ENCODE measurements at regions not wholly inside any gene's neighbourhood (a gene's known extent, or its start where the extent isn't known, plus 50 kb on each side); places are given as distances from the start of the nearest gene placed in this dataset.

DNA sequence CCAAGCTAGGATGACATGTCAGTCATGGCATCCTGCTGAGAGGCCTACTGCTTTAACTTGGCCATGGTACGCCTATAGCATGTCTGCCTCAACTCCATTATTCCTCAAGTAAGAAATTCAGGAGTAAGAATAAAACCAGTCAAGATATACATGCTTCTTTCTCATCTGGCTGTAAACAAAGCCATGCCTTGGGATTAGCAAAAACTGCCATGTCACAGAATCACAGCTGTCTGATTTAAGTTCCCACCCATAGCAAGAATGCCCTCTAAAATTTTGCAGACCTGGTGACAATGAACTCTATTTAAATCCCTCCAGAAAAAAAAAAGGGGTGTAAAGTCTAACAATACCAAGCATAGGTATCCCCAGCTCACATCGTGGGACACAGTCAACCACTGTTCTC is 55.6 kb upstream of the ACAN start:
- DNase-seq (ENCODE audit: low read depth): no peak
- no peak overlapping the region for H3K4me3 ChIP-seq (ENCODE audit: low read depth, low read length)
- TF ChIP-seq, protein P1, sequence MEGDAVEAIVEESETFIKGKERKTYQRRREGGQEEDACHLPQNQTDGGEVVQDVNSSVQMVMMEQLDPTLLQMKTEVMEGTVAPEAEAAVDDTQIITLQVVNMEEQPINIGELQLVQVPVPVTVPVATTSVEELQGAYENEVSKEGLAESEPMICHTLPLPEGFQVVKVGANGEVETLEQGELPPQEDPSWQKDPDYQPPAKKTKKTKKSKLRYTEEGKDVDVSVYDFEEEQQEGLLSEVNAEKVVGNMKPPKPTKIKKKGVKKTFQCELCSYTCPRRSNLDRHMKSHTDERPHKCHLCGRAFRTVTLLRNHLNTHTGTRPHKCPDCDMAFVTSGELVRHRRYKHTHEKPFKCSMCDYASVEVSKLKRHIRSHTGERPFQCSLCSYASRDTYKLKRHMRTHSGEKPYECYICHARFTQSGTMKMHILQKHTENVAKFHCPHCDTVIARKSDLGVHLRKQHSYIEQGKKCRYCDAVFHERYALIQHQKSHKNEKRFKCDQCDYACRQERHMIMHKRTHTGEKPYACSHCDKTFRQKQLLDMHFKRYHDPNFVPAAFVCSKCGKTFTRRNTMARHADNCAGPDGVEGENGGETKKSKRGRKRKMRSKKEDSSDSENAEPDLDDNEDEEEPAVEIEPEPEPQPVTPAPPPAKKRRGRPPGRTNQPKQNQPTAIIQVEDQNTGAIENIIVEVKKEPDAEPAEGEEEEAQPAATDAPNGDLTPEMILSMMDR (IDR thresholded peaks at IDR 0.05; ENCODE audit: control insufficient read depth, extremely low read depth, insufficient read depth): no peak

DNA sequence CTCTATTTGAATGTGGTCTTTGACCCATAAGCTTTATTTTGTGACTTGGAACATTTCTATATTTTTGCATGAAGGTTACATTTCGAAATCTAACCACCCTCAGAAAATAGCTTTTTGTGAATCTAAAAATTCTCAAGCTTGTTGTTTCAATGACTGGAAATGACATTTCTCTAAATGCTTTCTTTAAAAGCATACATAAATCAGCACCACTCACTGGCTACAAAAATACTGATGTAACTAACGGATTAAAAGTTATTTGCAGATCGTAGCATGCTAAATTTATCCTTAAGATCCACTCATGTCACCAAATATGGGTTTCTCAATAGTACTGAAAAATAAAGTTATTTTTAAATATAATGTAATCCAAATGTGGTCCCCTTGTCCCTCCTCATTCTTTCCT is 55.2 kb upstream of the ACAN start:
- TF ChIP-seq, protein P1 (IDR thresholded peaks at IDR 0.05; ENCODE audit: control insufficient read depth, extremely low read depth, insufficient read depth): no peak
- no peak for DNase-seq (ENCODE audit: low read depth)
- H3K4me3 ChIP-seq (ENCODE audit: low read depth, low read length): no peak overlapping the region

GRCh38 chr15:88748651-88749050 is 54.6 kb upstream of the ACAN start:
- DNase-seq (ENCODE audit: low read depth): no peak
- TF ChIP-seq, protein P1 (IDR thresholded peaks at IDR 0.05; ENCODE audit: control insufficient read depth, extremely low read depth, insufficient read depth): no peak
- H3K4me3 ChIP-seq (ENCODE audit: low read depth, low read length): no peak overlapping the region

DNA sequence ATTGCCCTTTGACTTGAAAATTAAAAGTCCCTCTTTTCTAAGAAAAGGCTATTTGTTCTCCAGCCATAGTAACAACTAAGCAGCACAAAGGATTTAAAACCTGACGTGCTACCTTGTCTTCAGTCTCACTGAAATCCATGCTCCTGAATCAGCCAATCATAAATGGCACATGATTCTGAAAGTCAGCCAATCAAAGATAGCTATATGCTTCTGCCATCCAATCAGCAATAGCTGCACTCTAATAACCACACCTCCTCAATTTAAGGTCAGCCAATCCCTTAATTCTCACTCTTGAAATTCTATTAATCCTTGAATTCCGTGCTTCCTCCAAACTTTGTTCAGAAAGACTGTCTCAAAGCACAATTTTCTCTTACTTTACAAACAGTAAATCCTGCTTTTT is 53.5 kb upstream of the ACAN start:
- no peak for DNase-seq (ENCODE audit: low read depth)
- TF ChIP-seq, protein P1 (IDR thresholded peaks at IDR 0.05; ENCODE audit: control insufficient read depth, extremely low read depth, insufficient read depth): no peak
- H3K4me3 ChIP-seq (ENCODE audit: low read depth, low read length): no peak overlapping the region

GRCh38 chr15:88752501-88752900 is 50.7 kb upstream of the ACAN start:
- DNase-seq (ENCODE audit: low read depth): no peak

GRCh38 chr15:88752951-88753350 is 50.3 kb upstream of the ACAN start:
- no peak for DNase-seq (ENCODE audit: low read depth)
- H3K4me3 ChIP-seq (ENCODE audit: low read depth, low read length): no peak overlapping the region
- TF ChIP-seq, protein P1 (IDR thresholded peaks at IDR 0.05; ENCODE audit: control insufficient read depth, extremely low read depth, insufficient read depth): no peak

More at GRCh38 chr15:88752501-88752900, 50.7 kb upstream of the ACAN start:
- TF ChIP-seq, protein P1 (IDR thresholded peaks at IDR 0.05; ENCODE audit: control insufficient read depth, extremely low read depth, insufficient read depth): no peak
- H3K4me3 ChIP-seq (ENCODE audit: low read depth, low read length): no peak overlapping the region
